ENCODE measurements at regions not wholly inside any gene's neighbourhood (a gene's known extent, or its start where the extent isn't known, plus 50 kb on each side); places are given as distances from the start of the nearest gene placed in this dataset.

DNA sequence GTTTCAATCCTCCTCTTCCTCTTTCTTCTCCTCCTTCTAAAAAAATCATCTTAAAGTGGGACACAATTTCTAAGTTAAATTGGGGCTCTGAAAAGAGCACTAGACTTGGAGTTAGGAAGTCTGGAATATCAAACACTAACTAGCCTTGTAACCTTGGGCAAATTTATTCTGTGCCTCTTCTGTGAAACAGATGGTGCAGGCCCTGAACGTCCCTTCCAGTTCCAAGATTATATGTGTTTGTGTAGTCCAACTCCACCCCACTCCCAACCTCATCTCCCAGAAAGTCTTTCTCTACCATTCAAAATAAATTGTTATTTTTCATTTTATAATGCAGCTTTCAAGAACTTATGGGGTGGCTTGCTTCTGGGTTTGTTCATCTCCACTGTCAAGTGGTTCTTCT lies 630.0 kb downstream of the LMO4 start:
- TF ChIP-seq, protein P1, sequence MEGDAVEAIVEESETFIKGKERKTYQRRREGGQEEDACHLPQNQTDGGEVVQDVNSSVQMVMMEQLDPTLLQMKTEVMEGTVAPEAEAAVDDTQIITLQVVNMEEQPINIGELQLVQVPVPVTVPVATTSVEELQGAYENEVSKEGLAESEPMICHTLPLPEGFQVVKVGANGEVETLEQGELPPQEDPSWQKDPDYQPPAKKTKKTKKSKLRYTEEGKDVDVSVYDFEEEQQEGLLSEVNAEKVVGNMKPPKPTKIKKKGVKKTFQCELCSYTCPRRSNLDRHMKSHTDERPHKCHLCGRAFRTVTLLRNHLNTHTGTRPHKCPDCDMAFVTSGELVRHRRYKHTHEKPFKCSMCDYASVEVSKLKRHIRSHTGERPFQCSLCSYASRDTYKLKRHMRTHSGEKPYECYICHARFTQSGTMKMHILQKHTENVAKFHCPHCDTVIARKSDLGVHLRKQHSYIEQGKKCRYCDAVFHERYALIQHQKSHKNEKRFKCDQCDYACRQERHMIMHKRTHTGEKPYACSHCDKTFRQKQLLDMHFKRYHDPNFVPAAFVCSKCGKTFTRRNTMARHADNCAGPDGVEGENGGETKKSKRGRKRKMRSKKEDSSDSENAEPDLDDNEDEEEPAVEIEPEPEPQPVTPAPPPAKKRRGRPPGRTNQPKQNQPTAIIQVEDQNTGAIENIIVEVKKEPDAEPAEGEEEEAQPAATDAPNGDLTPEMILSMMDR (IDR thresholded peaks at IDR 0.05) = no peak
- TF ChIP-seq POLR2AphosphoS5 (IDR thresholded peaks at IDR 0.05; ENCODE audit: insufficient read depth in 1 of 2, low read depth in 1 of 2) = no peak
- no peak for TF ChIP-seq POLR2A (IDR thresholded peaks at IDR 0.05)
